ENCODE measurements at regions not wholly inside any gene's neighbourhood (a gene's known extent, or its start where the extent isn't known, plus 50 kb on each side); places are given as distances from the start of the nearest gene placed in this dataset.

DNA sequence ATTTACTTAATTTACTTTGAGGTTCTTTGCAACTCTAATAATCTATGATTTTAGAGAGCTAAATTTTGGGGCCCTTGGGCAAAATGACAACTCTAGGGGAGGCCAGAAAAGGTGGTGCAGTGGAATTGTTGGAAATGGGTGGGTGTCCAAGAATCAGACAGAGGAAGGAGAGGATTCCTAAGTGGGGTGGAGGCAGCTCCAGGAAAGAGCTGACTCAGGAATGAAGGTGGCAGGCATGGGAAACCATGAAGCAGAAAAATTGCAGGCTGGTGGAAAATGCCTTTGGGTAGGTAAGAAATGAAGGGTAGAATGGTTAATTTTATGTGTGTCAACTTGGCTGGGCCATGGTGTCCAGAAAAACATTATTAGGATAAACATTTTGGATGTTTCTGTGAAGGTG is 248.5 kb upstream of the TUT7 start:
- Histone ChIP-seq H3K36me3 (no peaks in the 10 kb centered on the region), H3K27me3 (no peaks in the 10 kb centered on the region), H3K9me3 (no peaks in the 10 kb centered on the region), H3K4me3 (no peak overlapping the region), H3K27ac (no peak overlapping the region), H3K4me1 (no peaks in the 10 kb centered on the region)
- intact Hi-C loops (cut with DNase I), result no loop called here
- TF ChIP-seq, protein P1, sequence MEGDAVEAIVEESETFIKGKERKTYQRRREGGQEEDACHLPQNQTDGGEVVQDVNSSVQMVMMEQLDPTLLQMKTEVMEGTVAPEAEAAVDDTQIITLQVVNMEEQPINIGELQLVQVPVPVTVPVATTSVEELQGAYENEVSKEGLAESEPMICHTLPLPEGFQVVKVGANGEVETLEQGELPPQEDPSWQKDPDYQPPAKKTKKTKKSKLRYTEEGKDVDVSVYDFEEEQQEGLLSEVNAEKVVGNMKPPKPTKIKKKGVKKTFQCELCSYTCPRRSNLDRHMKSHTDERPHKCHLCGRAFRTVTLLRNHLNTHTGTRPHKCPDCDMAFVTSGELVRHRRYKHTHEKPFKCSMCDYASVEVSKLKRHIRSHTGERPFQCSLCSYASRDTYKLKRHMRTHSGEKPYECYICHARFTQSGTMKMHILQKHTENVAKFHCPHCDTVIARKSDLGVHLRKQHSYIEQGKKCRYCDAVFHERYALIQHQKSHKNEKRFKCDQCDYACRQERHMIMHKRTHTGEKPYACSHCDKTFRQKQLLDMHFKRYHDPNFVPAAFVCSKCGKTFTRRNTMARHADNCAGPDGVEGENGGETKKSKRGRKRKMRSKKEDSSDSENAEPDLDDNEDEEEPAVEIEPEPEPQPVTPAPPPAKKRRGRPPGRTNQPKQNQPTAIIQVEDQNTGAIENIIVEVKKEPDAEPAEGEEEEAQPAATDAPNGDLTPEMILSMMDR (IDR thresholded peaks at IDR 0.05), result no peak
- DNase-seq (ENCODE audit: low spot score in 2 of 2), result no peak

GRCh38 chr9:86601697-86602096 is 247.5 kb upstream of the TUT7 start:
- Histone ChIP-seq H3K4me1 (no peaks in the 10 kb centered on the region), H3K9me3 (no peaks in the 10 kb centered on the region), H3K36me3 (no peaks in the 10 kb centered on the region), H3K27me3 (no peaks in the 10 kb centered on the region), H3K4me3 (no peak overlapping the region), H3K27ac (no peak overlapping the region)
- DNase-seq (ENCODE audit: low spot score in 2 of 2), result no peak
- TF ChIP-seq, protein P1 (IDR thresholded peaks at IDR 0.05), result no peak
- intact Hi-C loops (cut with DNase I), result no loop called here

DNA sequence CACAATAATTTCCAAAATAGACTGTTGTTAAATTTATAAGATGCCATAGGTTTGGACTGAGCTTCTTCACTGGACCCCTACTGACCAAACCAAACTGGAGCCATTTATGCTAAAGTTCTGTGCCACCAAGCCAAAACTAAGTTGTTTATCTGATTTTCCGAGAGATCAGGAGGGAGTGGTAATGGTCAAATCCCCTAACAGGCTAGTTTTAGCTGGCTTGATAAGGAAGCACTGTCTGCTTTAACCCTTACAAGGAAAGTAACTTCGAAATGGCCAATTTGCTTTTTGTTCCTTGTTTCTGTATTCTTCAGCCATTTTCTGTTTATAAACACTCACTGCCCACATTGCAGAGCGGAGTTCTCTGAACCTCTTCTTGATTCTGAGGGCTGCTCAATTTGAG is 246.8 kb upstream of the TUT7 start:
- no peaks in the 10 kb centered on the region for H3K27me3 ChIP-seq
- H3K4me1 ChIP-seq, result no peaks in the 10 kb centered on the region
- H3K4me3 ChIP-seq, result no peak overlapping the region
- H3K36me3 ChIP-seq, result no peaks in the 10 kb centered on the region
- H3K27ac ChIP-seq, result no peak overlapping the region
- intact Hi-C loops (cut with DNase I), result no loop called here
- TF ChIP-seq, protein P1 (IDR thresholded peaks at IDR 0.05), result no peak
- no peaks in the 10 kb centered on the region for H3K9me3 ChIP-seq
- DNase-seq (ENCODE audit: low spot score in 2 of 2), result no peak

DNA sequence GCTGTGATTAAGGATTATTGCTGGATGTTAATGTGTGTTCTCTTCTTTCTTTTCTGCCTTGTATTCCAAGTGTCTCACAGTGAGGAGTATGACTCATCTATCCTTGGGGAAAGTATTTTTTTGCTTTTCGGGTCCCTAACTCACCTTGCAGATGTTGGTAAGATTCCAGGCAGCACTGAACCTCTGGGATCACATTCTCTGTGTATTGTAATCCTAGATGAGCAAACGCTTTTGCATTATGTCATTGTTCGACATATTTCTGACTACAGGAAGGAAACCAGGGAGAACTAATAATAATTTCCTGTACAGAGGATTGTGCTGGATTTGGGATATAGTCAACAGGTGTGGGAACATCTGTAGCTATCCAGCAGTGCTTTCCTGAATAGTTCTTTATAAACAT is 246.1 kb upstream of the TUT7 start:
- H3K4me3 ChIP-seq, result no peak overlapping the region
- intact Hi-C loops (cut with DNase I), result no loop called here
- TF ChIP-seq, protein P1 (IDR thresholded peaks at IDR 0.05), result no peak
- no peaks in the 10 kb centered on the region for H3K36me3 ChIP-seq
- H3K27ac ChIP-seq, result no peak overlapping the region
- H3K27me3 ChIP-seq, result no peaks in the 10 kb centered on the region
- H3K9me3 ChIP-seq, result no peaks in the 10 kb centered on the region
- no peaks in the 10 kb centered on the region for H3K4me1 ChIP-seq
- no peak for DNase-seq (ENCODE audit: low spot score in 2 of 2)

DNA sequence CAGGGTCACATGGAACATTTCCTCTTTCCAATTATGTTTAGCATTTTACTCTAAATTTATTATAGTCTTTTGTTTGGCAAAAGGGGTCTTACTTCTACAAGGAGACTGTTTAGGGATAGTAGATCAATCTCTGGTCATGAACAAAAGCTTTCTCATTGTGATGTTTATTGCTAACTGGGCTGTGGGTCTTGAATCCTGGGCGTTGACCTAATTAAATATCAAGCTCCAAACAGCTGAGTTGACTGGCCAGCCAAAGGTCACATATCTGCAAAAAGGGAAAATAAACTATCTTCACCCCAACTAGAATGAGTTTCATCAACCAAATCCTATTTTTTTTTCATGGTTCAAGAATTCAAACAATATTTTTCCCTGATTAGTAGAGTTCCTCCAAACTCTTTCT is 245.4 kb upstream of the TUT7 start:
- no peaks in the 10 kb centered on the region for H3K4me1 ChIP-seq
- no peaks in the 10 kb centered on the region for H3K9me3 ChIP-seq
- DNase-seq (ENCODE audit: low spot score in 2 of 2), result no peak
- TF ChIP-seq, protein P1 (IDR thresholded peaks at IDR 0.05), result no peak
- no peaks in the 10 kb centered on the region for H3K36me3 ChIP-seq
- H3K27ac ChIP-seq, result no peak overlapping the region
- no peaks in the 10 kb centered on the region for H3K27me3 ChIP-seq
- intact Hi-C loops (cut with DNase I), result no loop called here
- H3K4me3 ChIP-seq, result no peak overlapping the region
